ENCODE measurements at regions not wholly inside any gene's neighbourhood (a gene's known extent, or its start where the extent isn't known, plus 50 kb on each side); places are given as distances from the start of the nearest gene placed in this dataset.

- no peak for TF ChIP-seq CTCF (IDR thresholded peaks at IDR 0.05)
- no peak for TF ChIP-seq POLR2A (IDR thresholded peaks at IDR 0.05)
Observed at GRCh38 chr3:104596054-104596453, 770.7 kb upstream of the ALCAM start.
